ENCODE measurements at regions not wholly inside any gene's neighbourhood (a gene's known extent, or its start where the extent isn't known, plus 50 kb on each side); places are given as distances from the start of the nearest gene placed in this dataset.

GRCh38 chr1:213375002-213375401 lies 324.0 kb downstream of the RPS6KC1 start:
- DNase-seq: no peak

- DNase-seq: no peak
Observed at GRCh38 chr1:213376862-213377372, 325.9 kb downstream of the RPS6KC1 start.

GRCh38 chr1:213380865-213381264 lies 329.8 kb downstream of the RPS6KC1 start:
- no peak for DNase-seq

- no peak for DNase-seq
Observed at GRCh38 chr1:213381572-213382084, 330.6 kb downstream of the RPS6KC1 start.

GRCh38 chr1:213383465-213383864 lies 332.4 kb downstream of the RPS6KC1 start:
- DNase-seq: no peak

GRCh38 chr1:213385201-213385600 lies 334.2 kb downstream of the RPS6KC1 start:
- no peak for DNase-seq

GRCh38 chr1:213385806-213386324 lies 334.8 kb downstream of the RPS6KC1 start:
- no peak for DNase-seq

GRCh38 chr1:213387380-213388015 lies 336.5 kb downstream of the RPS6KC1 start:
- DNase-seq: no peak

- DNase-seq: no peak
Observed at GRCh38 chr1:213388199-213388598, 337.2 kb downstream of the RPS6KC1 start.

GRCh38 chr1:213389061-213389581 lies 338.1 kb downstream of the RPS6KC1 start:
- DNase-seq: no peak

- no peak for DNase-seq
Observed at GRCh38 chr1:213391445-213391844, 340.4 kb downstream of the RPS6KC1 start.

GRCh38 chr1:213393860-213394259 lies 342.8 kb downstream of the RPS6KC1 start:
- no peak for DNase-seq

- no peak for DNase-seq
Observed at GRCh38 chr1:213394837-213395236, 343.8 kb downstream of the RPS6KC1 start.

- DNase-seq: no peak
Observed at GRCh38 chr1:213397638-213398037, 346.6 kb downstream of the RPS6KC1 start.

GRCh38 chr1:213399695-213400094 lies 348.7 kb downstream of the RPS6KC1 start:
- no peak for DNase-seq

GRCh38 chr1:213409208-213409631 lies 358.2 kb downstream of the RPS6KC1 start:
- DNase-seq: no peak

- no peak for DNase-seq
Observed at GRCh38 chr1:213409971-213410370, 358.9 kb downstream of the RPS6KC1 start.

GRCh38 chr1:213414346-213414745 lies 363.3 kb downstream of the RPS6KC1 start:
- no peak for DNase-seq

GRCh38 chr1:213414911-213415310 lies 363.9 kb downstream of the RPS6KC1 start:
- DNase-seq: no peak

GRCh38 chr1:213415691-213416380 lies 364.8 kb downstream of the RPS6KC1 start:
- DNase-seq: no peak

- no peak for DNase-seq
Observed at GRCh38 chr1:213416461-213417224, 365.6 kb downstream of the RPS6KC1 start.

GRCh38 chr1:213417225-213417820 lies 366.3 kb downstream of the RPS6KC1 start:
- DNase-seq: no peak

- no peak for DNase-seq
Observed at GRCh38 chr1:213417846-213418245, 366.8 kb downstream of the RPS6KC1 start.
